Nephron (organoid): ENCODE measurements at regions not wholly inside any gene's neighbourhood (a gene's known extent, or its start where the extent isn't known, plus 50 kb on each side); places are given as distances from the start of the nearest gene placed in this dataset.

Experiments used
- H3K27ac Mint-ChIP-seq, 3 experiments: 2 replicates each; pipeline ENCODE4 v1.8.0; 2020; ENCODE audit warnings: mixed read lengths in 3 of 3, mild to moderate bottlenecking in 2 of 3, moderate library complexity in 1 of 3
- H3K27me3 Mint-ChIP-seq: 2 replicates; pipeline ENCODE4 v1.8.0; 2021; ENCODE audit warnings: low read depth, mild to moderate bottlenecking, moderate library complexity, mixed read lengths
- H3K36me3 Mint-ChIP-seq: 2 replicates; pipeline ENCODE4 v1.8.0; 2020; ENCODE audit warnings: low read depth, mixed read lengths
- H3K4me1 Mint-ChIP-seq: 2 replicates; pipeline ENCODE4 v1.8.0; 2020; ENCODE audit warnings: mixed read lengths
- H3K4me3 Mint-ChIP-seq, 3 experiments: 2 replicates each; pipeline ENCODE4 v1.8.0; 2020; ENCODE audit warnings: mild to moderate bottlenecking in 3 of 3, mixed read lengths in 3 of 3, moderate library complexity in 2 of 3
- H3K9me3 Mint-ChIP-seq: 2 replicates; pipeline ENCODE4 v1.8.0; 2020; ENCODE audit warnings: mixed read lengths
- CTCF ChIP-seq, 3 experiments: fragments of 200-600 bp; sonication (generic); IDR thresholded peaks; one replicate each; pipeline ENCODE4 v1.5.0; 2021; ENCODE audit warnings: antibody characterized with exemption in 3 of 3; ENCODE audit not compliant: unreplicated experiment in 3 of 3

GRCh38 chr9:129561594-129562281, 59.2 kb downstream of the C9orf50 start:
- Mint-ChIP-seq H3K27me3 (no peaks in the 10 kb centered on the region), H3K4me3 (no peak overlapping the region), H3K36me3 (no peaks in the 10 kb centered on the region), H3K9me3 (no peaks in the 10 kb centered on the region), H3K4me1 (peaks cover 56% of the 10 kb centered on the region), H3K27ac (peak overlapping the region; percentile 97 to 99 (median 98))
- TF ChIP-seq CTCF (IDR thresholded peaks at IDR 0.05; ENCODE audit: unreplicated experiment in 3 of 3) = no peak

GRCh38 chr9:129560881-129561306, 60.0 kb downstream of the C9orf50 start:
- no peak for TF ChIP-seq CTCF (IDR thresholded peaks at IDR 0.05; ENCODE audit: unreplicated experiment in 3 of 3)
- Mint-ChIP-seq H3K4me1 (peaks cover 64% of the 10 kb centered on the region), H3K36me3 (no peaks in the 10 kb centered on the region), H3K4me3 (no peak overlapping the region), H3K9me3 (no peaks in the 10 kb centered on the region), H3K27ac (peak overlapping the region; percentile 97 to 99 (median 98)), H3K27me3 (no peaks in the 10 kb centered on the region)

- Mint-ChIP-seq H3K27ac (peak overlapping the region; percentile 97 to 99 (median 98)), H3K36me3 (no peaks in the 10 kb centered on the region), H3K4me1 (peaks cover 71% of the 10 kb centered on the region), H3K9me3 (no peaks in the 10 kb centered on the region), H3K4me3 (peak overlapping the region in 1 of 3 experiments; percentile 47), H3K27me3 (no peaks in the 10 kb centered on the region)
- no peak for TF ChIP-seq CTCF (IDR thresholded peaks at IDR 0.05; ENCODE audit: unreplicated experiment in 3 of 3)
Observed at GRCh38 chr9:129559506-129559881, 61.4 kb downstream of the C9orf50 start.

- Mint-ChIP-seq H3K36me3 (no peaks in the 10 kb centered on the region), H3K27me3 (no peaks in the 10 kb centered on the region), H3K9me3 (no peaks in the 10 kb centered on the region), H3K4me1 (peaks cover 71% of the 10 kb centered on the region), H3K4me3 (peak overlapping the region in 1 of 3 experiments; percentile 34), H3K27ac (peak overlapping the region; percentile 97 to 99 (median 98))
- TF ChIP-seq CTCF (IDR thresholded peaks at IDR 0.05; ENCODE audit: unreplicated experiment in 3 of 3) = no peak
Observed at GRCh38 chr9:129558551-129559505, 62.1 kb downstream of the C9orf50 start.

- Mint-ChIP-seq H3K4me1 (peaks cover 71% of the 10 kb centered on the region), H3K36me3 (no peaks in the 10 kb centered on the region), H3K9me3 (no peaks in the 10 kb centered on the region), H3K27me3 (no peaks in the 10 kb centered on the region), H3K27ac (peak overlapping the region; percentile 97 to 99 (median 98)), H3K4me3 (no peak overlapping the region)
- no peak for TF ChIP-seq CTCF (IDR thresholded peaks at IDR 0.05; ENCODE audit: unreplicated experiment in 3 of 3)
Observed at GRCh38 chr9:129558063-129558550, 62.8 kb downstream of the C9orf50 start.
